Trophoblast cell (in vitro differentiated cells and primary cell): ENCODE measurements at regions not wholly inside any gene's neighbourhood (a gene's known extent, or its start where the extent isn't known, plus 50 kb on each side); places are given as distances from the start of the nearest gene placed in this dataset.

Experiments
- DNase-seq, 2 donors: peaks; one replicate each; pipeline ENCODE4 v3.0.0-alpha.2; 2016
- H2AFZ ChIP-seq: 2 replicates; pipeline ENCODE4 v1.6.1; 2013; ENCODE audit warnings: low read length, moderate library complexity, mild to moderate bottlenecking; ENCODE audit not compliant: insufficient read depth, poor library complexity
- H2AK5ac ChIP-seq: 2 replicates; pipeline ENCODE4 v1.6.1; 2013; ENCODE audit warnings: mild to moderate bottlenecking, low read length
- H2BK120ac ChIP-seq: 2 replicates; pipeline ENCODE4 v1.6.1; 2013; ENCODE audit warnings: low read length, mild to moderate bottlenecking, moderate library complexity; ENCODE audit not compliant: insufficient read depth, poor library complexity
- H2BK12ac ChIP-seq: 2 replicates; pipeline ENCODE4 v1.6.1; 2013; ENCODE audit warnings: mild to moderate bottlenecking, low read length, moderate library complexity
- H2BK5ac ChIP-seq: 2 replicates; pipeline ENCODE4 v1.6.1; 2013; ENCODE audit warnings: low read length, low read depth, moderate library complexity, mild to moderate bottlenecking; ENCODE audit not compliant: poor library complexity
- H3K14ac ChIP-seq: 2 replicates; pipeline ENCODE4 v1.6.1; 2013; ENCODE audit warnings: mild to moderate bottlenecking, low read length
- H3K18ac ChIP-seq: 2 replicates; pipeline ENCODE4 v1.6.1; 2013; ENCODE audit warnings: mild to moderate bottlenecking, low read length
- H3K23ac ChIP-seq: 2 replicates; pipeline ENCODE4 v1.6.1; 2013; ENCODE audit warnings: low read length
- H3K27ac ChIP-seq: 2 replicates; pipeline ENCODE4 v1.5.1; 2013; ENCODE audit warnings: low read depth, mild to moderate bottlenecking, inconsistent platforms, low read length, moderate library complexity
- H3K27me3 ChIP-seq: 2 replicates; pipeline ENCODE4 v1.6.1; 2013; ENCODE audit warnings: inconsistent platforms, mild to moderate bottlenecking, low read length, moderate library complexity; ENCODE audit not compliant: insufficient read depth
- H3K36me3 ChIP-seq, 2 experiments: 1 replicate in 1 of 2; 2 replicates in 1 of 2; pipeline ENCODE4 v1.6.1; 2013; ENCODE audit warnings: low read length in 2 of 2, mild to moderate bottlenecking in 2 of 2, moderate library complexity in 1 of 2; ENCODE audit not compliant: insufficient read depth in 2 of 2, control insufficient read depth in 1 of 2
- H3K4ac ChIP-seq: 2 replicates; pipeline ENCODE4 v1.6.1; 2013; ENCODE audit warnings: low read depth, mild to moderate bottlenecking, low read length, moderate library complexity
- H3K4me1 ChIP-seq, 2 experiments: 1 replicate in 1 of 2; 2 replicates in 1 of 2; pipeline ENCODE4 v1.6.1; 2013; ENCODE audit warnings: low read length in 2 of 2, mild to moderate bottlenecking in 2 of 2, moderate library complexity in 1 of 2; ENCODE audit not compliant: insufficient read depth in 2 of 2, control insufficient read depth in 1 of 2
- H3K4me2 ChIP-seq: 2 replicates; pipeline ENCODE4 v1.6.1; 2013; ENCODE audit warnings: inconsistent platforms, mild to moderate bottlenecking, low read length, moderate library complexity
- H3K4me3 ChIP-seq: 2 replicates; pipeline ENCODE4 v1.5.1; 2013; ENCODE audit warnings: mild to moderate bottlenecking, low read depth, low read length, inconsistent platforms
- H3K79me1 ChIP-seq: one replicate; pipeline ENCODE4 v1.6.1; 2013; ENCODE audit warnings: low read length
- H3K79me2 ChIP-seq: 2 replicates; pipeline ENCODE4 v1.6.1; 2013; ENCODE audit warnings: low read length, mild to moderate bottlenecking; ENCODE audit not compliant: control insufficient read depth, insufficient read depth, poor library complexity
- H3K9ac ChIP-seq: 2 replicates; pipeline ENCODE4 v1.6.1; 2013; ENCODE audit warnings: mild to moderate bottlenecking, low read length
- H3K9me3 ChIP-seq: 2 replicates; pipeline ENCODE4 v1.6.1; 2013; ENCODE audit warnings: low read depth, mild to moderate bottlenecking, control low read depth, inconsistent platforms, low read length; ENCODE audit not compliant: insufficient read depth
- H4K12ac ChIP-seq: 2 replicates; pipeline ENCODE4 v1.6.1; 2013; ENCODE audit warnings: low read depth, mild to moderate bottlenecking, low read length, moderate library complexity
- H4K8ac ChIP-seq: 2 replicates; pipeline ENCODE4 v1.6.1; 2013; ENCODE audit warnings: low read depth, mild to moderate bottlenecking, low read length, moderate library complexity
- H4K91ac ChIP-seq: one replicate; pipeline ENCODE4 v1.6.1; 2013; ENCODE audit warnings: low read depth, mild to moderate bottlenecking, low read length, moderate library complexity
- WGBS: extraction: QIAGEN DNeasy Blood & Tissue Kit; methylation state at CpG from one replicate; pipeline ENCODE4 v1.1.7; 2013; ENCODE audit warnings: missing lambda C conversion rate; ENCODE audit not compliant: insufficient read length, insufficient coverage; ENCODE audit errors: extremely low coverage; 5-methylcytosine and 5-hydroxymethylcytosine counted together

- Histone ChIP-seq H2BK120ac (no peak overlapping the region), H2BK5ac (no peak overlapping the region), H3K14ac (no peak overlapping the region), H2AFZ (no peak overlapping the region), H2AK5ac (no peak overlapping the region), H3K9me3 (no peaks in the 10 kb centered on the region), H4K8ac (no peak overlapping the region), H3K4me3 (no peak overlapping the region), H3K36me3 (no peaks in the 10 kb centered on the region), H2BK12ac (no peak overlapping the region), H3K4me2 (no peak overlapping the region), H3K4ac (no peak overlapping the region), H4K91ac (no peak overlapping the region), H4K12ac (no peak overlapping the region), H3K79me1 (no peaks in the 10 kb centered on the region), H3K79me2 (no peaks in the 10 kb centered on the region), H3K9ac (no peak overlapping the region), H3K27ac (no peak overlapping the region), H3K4me1 (no peaks in the 10 kb centered on the region), H3K23ac (no peak overlapping the region), H3K18ac (no peak overlapping the region), H3K27me3 (no peaks in the 10 kb centered on the region)
- DNase-seq, result peak in 1 of 2 donors; percentile 48
Measured at GRCh38 chr4:11735651-11736050, 307.0 kb upstream of the HS3ST1 start.

DNA sequence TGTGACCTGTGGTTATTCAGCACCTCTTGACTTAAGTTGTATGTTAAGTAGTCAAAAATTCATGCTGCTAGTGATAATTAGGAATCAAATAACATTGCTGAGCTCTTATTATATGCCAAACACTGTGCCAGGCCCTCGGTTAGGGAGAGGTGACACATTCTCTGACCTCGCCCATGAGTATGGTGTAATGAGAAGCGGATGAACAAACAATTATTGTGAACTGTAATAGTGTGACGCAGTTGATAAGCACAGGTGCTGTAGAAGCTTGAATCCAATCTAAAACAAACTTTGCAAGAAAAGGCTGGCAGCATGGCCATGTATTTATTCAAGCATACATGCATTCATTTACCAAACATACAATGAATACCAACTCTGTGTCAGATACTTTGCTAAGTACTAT lies 303.5 kb upstream of the HS3ST1 start:
- Histone ChIP-seq H3K9ac (no peak overlapping the region), H3K27me3 (no peaks in the 10 kb centered on the region), H2AFZ (no peak overlapping the region), H3K9me3 (no peaks in the 10 kb centered on the region), H3K4me1 (no peaks in the 10 kb centered on the region), H2BK120ac (no peak overlapping the region), H3K23ac (no peak overlapping the region), H2BK5ac (no peak overlapping the region), H4K12ac (no peak overlapping the region), H3K18ac (no peak overlapping the region), H4K8ac (no peak overlapping the region), H3K79me1 (no peaks in the 10 kb centered on the region), H3K36me3 (no peaks in the 10 kb centered on the region), H4K91ac (no peak overlapping the region), H3K4me3 (no peak overlapping the region), H2AK5ac (no peak overlapping the region), H2BK12ac (no peak overlapping the region), H3K27ac (no peak overlapping the region), H3K4ac (no peak overlapping the region), H3K4me2 (no peak overlapping the region), H3K14ac (no peak overlapping the region), H3K79me2 (no peaks in the 10 kb centered on the region)
- DNase-seq, result no peak
- no CpG with 5 or more reads among the region's 4 CpGs for WGBS

GRCh38 chr4:11730545-11730944 lies 301.9 kb upstream of the HS3ST1 start:
- no peak overlapping the region for H3K18ac ChIP-seq

GRCh38 chr4:11729548-11729947 lies 300.9 kb upstream of the HS3ST1 start:
- Histone ChIP-seq H2BK12ac (no peak overlapping the region), H3K4me3 (no peak overlapping the region), H4K8ac (no peak overlapping the region), H3K27me3 (no peaks in the 10 kb centered on the region), H3K79me1 (no peaks in the 10 kb centered on the region), H3K14ac (no peak overlapping the region), H2AFZ (no peak overlapping the region), H3K18ac (no peak overlapping the region), H4K91ac (no peak overlapping the region), H3K4me2 (no peak overlapping the region), H3K23ac (no peak overlapping the region), H2AK5ac (no peak overlapping the region), H2BK120ac (no peak overlapping the region), H3K9me3 (no peaks in the 10 kb centered on the region), H3K4ac (no peak overlapping the region), H3K9ac (no peak overlapping the region), H3K27ac (no peak overlapping the region), H3K79me2 (no peaks in the 10 kb centered on the region), H3K36me3 (no peaks in the 10 kb centered on the region), H3K4me1 (no peaks in the 10 kb centered on the region), H2BK5ac (no peak overlapping the region), H4K12ac (no peak overlapping the region)
- no CpG with 5 or more reads among the region's 1 CpG for WGBS
- DNase-seq, result peak in 1 of 2 donors; percentile 15

More at GRCh38 chr4:11730545-11730944, 301.9 kb upstream of the HS3ST1 start:
- Histone ChIP-seq H3K9me3 (no peaks in the 10 kb centered on the region), H3K9ac (no peak overlapping the region), H2BK120ac (no peak overlapping the region), H2AK5ac (no peak overlapping the region), H3K36me3 (no peaks in the 10 kb centered on the region), H4K8ac (no peak overlapping the region), H3K79me1 (no peaks in the 10 kb centered on the region), H3K4me1 (no peaks in the 10 kb centered on the region), H2BK5ac (no peak overlapping the region), H2AFZ (no peak overlapping the region), H3K4me3 (no peak overlapping the region), H3K27me3 (no peaks in the 10 kb centered on the region), H4K12ac (no peak overlapping the region), H3K79me2 (no peaks in the 10 kb centered on the region), H2BK12ac (no peak overlapping the region), H3K4me2 (no peak overlapping the region), H3K14ac (no peak overlapping the region), H3K27ac (no peak overlapping the region), H4K91ac (no peak overlapping the region), H3K4ac (no peak overlapping the region), H3K23ac (no peak overlapping the region)
- WGBS, result no CpG with 5 or more reads among the region's 1 CpG
- DNase-seq, result no peak
